ENCODE measurements at regions not wholly inside any gene's neighbourhood (a gene's known extent, or its start where the extent isn't known, plus 50 kb on each side); places are given as distances from the start of the nearest gene placed in this dataset.
A peak's percentile ranks its signal among the peaks of the same experiment; 100 is the strongest.

DNA sequence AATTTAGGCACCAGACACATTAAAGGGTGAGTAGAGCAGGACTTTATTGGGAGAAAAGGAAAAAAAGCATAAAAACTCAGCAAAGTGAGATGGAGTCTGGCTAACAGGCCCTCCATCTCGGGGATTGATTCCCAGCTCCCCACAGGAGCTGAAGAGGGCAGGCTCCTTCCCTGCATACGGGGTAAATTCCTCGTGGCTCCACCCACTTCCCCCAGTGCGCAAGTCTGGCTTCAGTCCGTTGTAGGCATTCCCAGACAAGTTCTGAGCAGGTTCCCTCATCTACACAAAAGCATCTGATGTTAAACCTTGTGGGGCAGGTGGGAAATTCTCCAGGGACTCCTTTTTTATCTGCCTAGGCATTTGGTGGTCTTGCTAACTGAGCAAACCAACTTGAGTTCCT, 722.6 kb downstream of the ZNF385D start:
- Mint-ChIP-seq H3K27me3 (ENCODE audit: unreplicated experiment) (no peaks in the 10 kb centered on the region), H3K36me3 (ENCODE audit: low read depth, unreplicated experiment) (no peaks in the 10 kb centered on the region), H3K4me3 (ENCODE audit: unreplicated experiment) (no peak overlapping the region), H3K9me3 (ENCODE audit: unreplicated experiment) (no peaks in the 10 kb centered on the region), H3K27ac (ENCODE audit: unreplicated experiment) (no peak overlapping the region), H3K4me1 (ENCODE audit: unreplicated experiment) (peaks cover 9% of the 10 kb centered on the region)
- DNase-seq (ENCODE audit: low spot score): no peak
- TF ChIP-seq CTCF (IDR thresholded peaks at IDR 0.05; ENCODE audit: unreplicated experiment): no peak

GRCh38 chr3:21024563-21024962, 726.4 kb downstream of the ZNF385D start:
- no peaks in the 10 kb centered on the region for H3K9me3 Mint-ChIP-seq (ENCODE audit: unreplicated experiment)
- DNase-seq (ENCODE audit: low spot score): no peak
- no peak overlapping the region for H3K27ac Mint-ChIP-seq (ENCODE audit: unreplicated experiment)
- TF ChIP-seq CTCF (IDR thresholded peaks at IDR 0.05; ENCODE audit: unreplicated experiment): no peak
- no peaks in the 10 kb centered on the region for H3K27me3 Mint-ChIP-seq (ENCODE audit: unreplicated experiment)
- H3K4me1 Mint-ChIP-seq (ENCODE audit: unreplicated experiment): peaks cover 9% of the 10 kb centered on the region
- H3K4me3 Mint-ChIP-seq (ENCODE audit: unreplicated experiment): no peak overlapping the region
- H3K36me3 Mint-ChIP-seq (ENCODE audit: low read depth, unreplicated experiment): no peaks in the 10 kb centered on the region

DNA sequence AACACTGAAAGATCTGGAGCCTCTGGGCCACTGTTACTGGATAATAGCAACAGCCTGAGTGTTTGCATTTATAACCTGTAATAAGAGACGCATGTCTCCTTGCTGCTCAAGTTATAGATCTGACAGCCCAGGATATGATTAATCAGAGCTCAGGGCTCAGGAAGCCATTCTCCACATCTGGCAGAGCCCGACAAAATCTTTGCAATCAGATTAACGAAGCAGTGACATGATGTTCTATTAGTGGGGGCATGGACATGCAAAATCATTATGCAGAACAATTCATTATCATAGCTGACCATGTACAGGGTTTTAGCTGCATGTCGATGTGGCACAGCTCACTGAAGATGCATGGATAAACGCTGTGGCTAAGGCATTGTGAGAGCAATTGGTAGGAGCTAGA, 730.3 kb downstream of the ZNF385D start:
- Mint-ChIP-seq H3K36me3 (ENCODE audit: low read depth, unreplicated experiment) (no peaks in the 10 kb centered on the region), H3K27ac (ENCODE audit: unreplicated experiment) (no peak overlapping the region), H3K27me3 (ENCODE audit: unreplicated experiment) (peaks cover 1% of the 10 kb centered on the region), H3K4me1 (ENCODE audit: unreplicated experiment) (peaks cover 9% of the 10 kb centered on the region), H3K9me3 (ENCODE audit: unreplicated experiment) (no peaks in the 10 kb centered on the region), H3K4me3 (ENCODE audit: unreplicated experiment) (no peak overlapping the region)
- no peak for TF ChIP-seq CTCF (IDR thresholded peaks at IDR 0.05; ENCODE audit: unreplicated experiment)
- DNase-seq (ENCODE audit: low spot score): no peak

DNA sequence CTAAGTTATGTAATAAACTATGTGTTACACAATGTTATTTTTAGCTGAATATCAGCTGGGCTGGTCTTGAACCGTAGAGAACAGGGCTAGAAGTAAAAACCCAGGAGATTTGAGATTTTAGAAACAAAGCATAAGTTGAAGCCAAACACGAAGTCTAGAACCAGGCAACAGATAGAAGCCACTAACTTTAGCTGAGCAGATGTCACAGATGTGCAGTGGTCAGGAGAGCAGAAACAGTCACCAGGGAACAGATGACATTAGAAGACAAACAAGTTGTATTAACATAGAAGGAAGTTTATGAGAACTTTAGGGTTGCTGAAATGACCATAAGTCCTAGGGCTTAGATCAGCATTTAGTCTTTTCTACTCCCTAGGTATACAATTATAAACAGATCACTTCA, 731.0 kb downstream of the ZNF385D start:
- Mint-ChIP-seq H3K4me1 (ENCODE audit: unreplicated experiment) (peaks cover 9% of the 10 kb centered on the region), H3K27ac (ENCODE audit: unreplicated experiment) (no peak overlapping the region), H3K4me3 (ENCODE audit: unreplicated experiment) (no peak overlapping the region), H3K9me3 (ENCODE audit: unreplicated experiment) (no peaks in the 10 kb centered on the region), H3K36me3 (ENCODE audit: low read depth, unreplicated experiment) (no peaks in the 10 kb centered on the region), H3K27me3 (ENCODE audit: unreplicated experiment) (peaks cover 1% of the 10 kb centered on the region)
- no peak for TF ChIP-seq CTCF (IDR thresholded peaks at IDR 0.05; ENCODE audit: unreplicated experiment)
- no peak for DNase-seq (ENCODE audit: low spot score)

- Mint-ChIP-seq H3K27ac (ENCODE audit: unreplicated experiment) (no peak overlapping the region), H3K27me3 (ENCODE audit: unreplicated experiment) (peaks cover 1% of the 10 kb centered on the region), H3K36me3 (ENCODE audit: low read depth, unreplicated experiment) (no peaks in the 10 kb centered on the region), H3K4me3 (ENCODE audit: unreplicated experiment) (no peak overlapping the region), H3K4me1 (ENCODE audit: unreplicated experiment) (no peaks in the 10 kb centered on the region), H3K9me3 (ENCODE audit: unreplicated experiment) (no peaks in the 10 kb centered on the region)
- TF ChIP-seq CTCF (IDR thresholded peaks at IDR 0.05; ENCODE audit: unreplicated experiment): peak; percentile 23
- peak; percentile 8 for DNase-seq (ENCODE audit: low spot score)
Observed at GRCh38 chr3:21017115-21017852, 733.7 kb downstream of the ZNF385D start.
